ENCODE measurements at regions not wholly inside any gene's neighbourhood (a gene's known extent, or its start where the extent isn't known, plus 50 kb on each side); places are given as distances from the start of the nearest gene placed in this dataset.
A peak's percentile ranks its signal among the peaks of the same experiment; 100 is the strongest.
"Not testable (repeated sequence)": the region's sequence is repeated elsewhere in the genome, so short reads cannot be mapped to it uniquely, and the experiment has no call there.

- DNase-seq (ENCODE audit: low read depth in 3 of 3), result not testable (repeated sequence)
These were observed 666.3 kb downstream of the TMEM121 start for GRCh38 chr14:106192701-106193100.

DNA sequence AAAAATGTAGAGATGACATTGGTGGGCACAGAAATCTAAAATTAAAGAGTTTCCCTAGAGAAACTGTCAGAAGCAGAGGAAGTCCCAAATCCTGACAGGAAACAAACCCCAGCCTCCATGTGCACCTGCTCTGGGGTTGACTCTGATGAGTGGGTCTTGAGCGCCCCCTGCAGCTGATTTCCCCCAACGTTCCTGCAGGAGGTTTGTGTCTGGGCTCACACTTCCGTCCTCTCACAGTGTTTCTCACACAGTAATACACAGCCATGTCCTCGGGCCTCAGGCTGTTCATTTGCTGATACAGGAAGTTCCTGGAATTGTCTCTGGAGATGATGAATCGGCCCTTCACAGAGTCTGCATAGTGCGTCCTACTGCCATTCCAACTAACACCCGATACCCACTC, 670.1 kb downstream of the TMEM121 start:
- peak in 2 of 3 experiments; percentile 34 to 74 for DNase-seq (ENCODE audit: low read depth in 3 of 3)

DNA sequence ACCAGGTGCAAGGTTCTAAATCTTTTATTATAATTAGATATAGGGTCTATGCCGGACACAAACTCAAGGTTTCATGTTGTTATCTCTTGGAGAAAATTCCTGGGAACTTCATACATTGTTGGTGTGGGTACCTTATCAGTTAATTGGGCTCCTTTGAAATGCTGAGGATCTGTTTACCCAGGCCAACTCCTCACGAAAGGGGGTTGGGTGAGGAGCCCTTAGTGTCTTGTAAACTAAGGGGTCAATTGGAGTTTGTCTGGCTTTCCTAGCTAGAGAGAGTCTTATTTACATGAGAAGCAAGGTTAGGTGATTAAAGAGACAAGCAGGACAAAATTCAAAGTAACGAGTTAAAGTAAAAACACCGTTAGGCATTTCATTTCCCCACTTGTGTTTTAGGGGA, 670.9 kb downstream of the TMEM121 start:
- not testable (repeated sequence) for DNase-seq (ENCODE audit: low read depth in 3 of 3)

- DNase-seq (ENCODE audit: low read depth in 3 of 3), result no peak
These were observed 672.7 kb downstream of the TMEM121 start for GRCh38 chr14:106199097-106199496.

DNA sequence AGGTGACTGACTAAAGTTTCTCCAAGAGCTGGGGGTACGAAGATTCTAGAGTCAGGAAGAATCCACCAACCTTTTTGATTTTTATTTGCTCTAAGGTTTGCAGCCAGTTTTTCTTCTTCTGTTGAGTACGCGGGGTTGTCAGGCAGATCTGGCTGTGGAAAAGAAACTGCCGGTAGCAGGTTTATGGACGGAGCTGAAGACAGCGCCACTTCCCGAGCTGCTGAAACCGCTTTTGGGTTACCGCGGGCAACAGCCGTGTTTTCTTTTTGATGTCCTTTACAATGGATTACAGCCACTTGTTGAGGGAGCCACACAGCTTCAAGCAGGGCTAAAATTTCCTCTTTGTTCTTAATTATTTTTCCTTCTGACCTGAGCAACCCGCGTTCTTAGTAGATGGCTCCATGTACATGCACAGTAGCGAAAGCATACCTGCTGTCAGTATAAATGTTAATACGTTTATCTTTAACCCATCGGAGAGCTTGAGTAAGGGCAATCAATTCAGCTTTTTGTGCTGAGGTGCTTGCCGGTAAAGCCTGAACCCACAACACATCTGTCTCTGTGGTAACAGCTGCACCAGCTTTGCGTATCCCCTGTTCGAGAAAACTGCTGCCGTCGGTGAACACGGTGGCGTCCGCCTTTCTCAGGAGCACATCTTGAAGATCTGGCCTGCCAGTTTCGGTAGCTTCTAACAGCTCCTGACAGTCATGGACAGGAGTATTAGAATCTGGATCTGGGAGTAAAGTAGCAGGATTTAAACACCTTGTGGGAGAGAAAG, 674.3 kb downstream of the TMEM121 start:
- DNase-seq (ENCODE audit: low read depth in 3 of 3), result no peak

DNA sequence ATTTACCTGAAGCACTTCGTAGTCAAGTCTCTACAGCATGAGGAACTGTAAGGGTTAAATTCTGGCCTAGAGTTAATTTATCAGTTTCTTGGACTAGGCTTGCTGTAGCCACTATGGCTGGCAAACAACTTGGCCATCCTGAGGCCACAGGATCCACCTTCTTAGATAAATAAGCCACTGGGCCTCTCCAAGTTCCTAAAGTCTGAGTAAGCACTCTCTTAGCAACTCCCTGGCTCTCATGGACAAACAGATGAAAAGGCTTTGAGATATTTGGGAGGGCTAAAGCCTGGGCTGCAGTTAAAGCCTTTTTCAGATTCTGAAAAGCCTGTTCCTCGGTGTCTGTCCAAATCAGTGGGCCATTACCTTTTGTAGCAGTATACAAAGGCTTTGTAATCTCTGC, 675.0 kb downstream of the TMEM121 start:
- DNase-seq (ENCODE audit: low read depth in 3 of 3), result no peak

DNA sequence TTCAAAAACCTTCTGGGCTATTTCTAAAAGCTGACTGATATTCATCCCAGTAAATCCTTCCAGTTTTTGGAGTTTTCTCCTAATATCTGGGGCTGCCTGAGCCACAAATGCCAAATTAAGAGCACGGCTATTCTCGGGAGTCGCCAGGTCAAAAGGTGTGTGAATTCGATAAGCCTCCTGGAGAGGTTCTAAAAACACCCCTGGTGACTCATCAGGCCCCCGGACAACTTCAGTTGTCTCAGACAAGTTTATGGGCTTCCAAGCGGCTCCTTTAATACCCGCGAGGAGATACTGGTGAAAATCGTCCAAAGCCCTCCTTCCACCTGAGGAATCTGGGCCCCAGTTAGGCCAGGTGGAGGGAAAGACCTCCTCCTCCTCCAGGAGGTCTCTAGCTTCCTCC, 677.1 kb downstream of the TMEM121 start:
- no peak for DNase-seq (ENCODE audit: low read depth in 3 of 3)

DNA sequence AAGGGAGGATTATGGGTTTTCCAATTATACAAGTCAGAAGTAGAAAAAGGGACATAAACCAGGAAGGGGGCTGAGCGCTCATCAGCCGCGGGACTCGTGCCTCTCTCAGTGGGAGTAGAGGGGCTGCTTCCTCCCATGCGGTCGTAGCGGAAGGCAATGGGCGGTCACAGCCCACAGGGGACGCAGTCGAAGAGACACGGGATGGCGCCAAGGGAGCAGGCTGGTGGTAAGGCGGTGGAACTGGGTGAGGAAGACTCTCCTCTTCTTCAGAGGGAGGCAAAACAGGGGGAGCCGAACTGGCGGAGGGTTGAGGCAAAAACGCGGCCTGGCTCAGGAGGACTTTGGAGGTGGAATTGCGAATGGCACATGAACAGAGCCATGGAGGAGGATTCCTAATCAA, 677.7 kb downstream of the TMEM121 start:
- no peak for DNase-seq (ENCODE audit: low read depth in 3 of 3)

DNA sequence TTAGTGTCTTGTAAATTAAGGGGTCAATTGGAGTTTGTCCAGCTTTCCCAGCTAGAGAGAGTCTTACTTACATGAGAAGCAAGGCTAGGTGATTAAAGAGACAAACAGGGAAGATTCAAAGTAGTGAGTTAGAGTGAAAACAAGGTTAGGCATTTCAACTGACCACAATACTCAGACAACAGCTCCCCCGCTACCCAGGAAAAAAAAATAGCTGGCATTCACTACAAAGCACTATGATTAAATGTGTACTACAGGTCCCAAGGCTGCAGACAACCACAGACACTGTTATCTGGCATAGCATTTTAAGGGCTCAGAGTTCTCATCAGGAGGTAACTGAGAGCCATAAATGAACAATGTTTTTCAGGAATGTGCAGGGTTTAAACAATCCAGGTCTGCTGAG, 680.9 kb downstream of the TMEM121 start:
- DNase-seq (ENCODE audit: low read depth in 3 of 3), result no peak

DNA sequence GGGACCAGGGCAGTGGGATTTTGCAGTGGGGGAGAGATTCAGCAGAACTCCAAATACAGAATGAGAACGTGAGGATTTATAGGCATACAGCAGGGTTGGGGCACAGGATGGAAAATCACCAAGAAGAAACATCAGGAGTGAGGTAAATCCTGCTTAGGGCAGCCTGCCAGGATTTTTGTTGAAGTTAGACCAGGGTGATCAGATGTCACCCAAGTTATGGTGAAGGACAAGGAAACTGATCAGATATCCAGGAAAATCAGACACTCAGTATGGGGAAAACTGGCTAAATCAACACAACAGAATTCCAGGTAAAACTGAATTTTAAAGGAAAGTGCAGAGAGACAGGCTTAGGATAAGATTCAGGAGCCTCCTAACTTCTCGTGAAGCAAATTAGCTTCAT, 682.4 kb downstream of the TMEM121 start:
- DNase-seq (ENCODE audit: low read depth in 3 of 3), result no peak

DNA sequence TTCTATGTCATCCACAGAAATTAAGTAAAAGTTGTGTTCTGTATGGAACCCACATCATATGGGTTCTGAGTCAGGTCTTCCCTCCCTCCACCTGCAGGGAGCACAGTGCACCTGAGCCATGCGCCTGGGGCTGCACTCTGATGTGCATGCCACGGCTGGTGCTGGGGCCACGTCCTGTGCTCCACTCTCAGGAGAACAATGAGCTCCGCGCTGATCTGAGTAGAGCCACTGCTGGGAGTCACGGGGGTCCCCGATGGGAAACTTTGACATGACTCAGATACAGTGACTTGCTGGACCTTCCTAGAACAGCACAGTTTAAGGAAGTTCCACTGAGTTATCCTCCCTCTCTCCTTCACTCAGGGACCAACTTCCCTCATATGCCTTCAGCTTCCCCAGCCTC, 683.4 kb downstream of the TMEM121 start:
- DNase-seq (ENCODE audit: low read depth in 3 of 3), result no peak

DNA sequence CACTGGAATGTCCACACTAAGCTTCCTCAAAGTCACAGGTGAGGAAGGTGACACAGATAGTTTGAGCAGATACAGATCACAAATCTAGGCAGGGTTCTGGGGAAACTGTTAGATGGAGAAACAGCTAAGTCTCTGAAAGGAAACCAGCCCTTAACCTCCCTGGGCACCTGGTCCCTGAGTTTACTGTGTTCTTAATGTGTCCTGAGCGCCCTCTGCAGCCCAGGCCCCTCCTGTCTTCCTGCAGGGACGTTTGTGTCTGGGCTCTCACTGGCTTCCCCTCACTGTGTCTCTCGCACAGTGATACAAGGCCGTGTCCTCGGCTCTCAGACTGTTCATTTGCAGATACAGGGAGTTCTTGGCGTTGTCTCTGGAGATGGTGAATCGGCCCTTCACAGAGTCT, 684.3 kb downstream of the TMEM121 start:
- DNase-seq (ENCODE audit: low read depth in 3 of 3), result no peak

GRCh38 chr14:106211334-106211900, 685.0 kb downstream of the TMEM121 start:
- no peak for DNase-seq (ENCODE audit: low read depth in 3 of 3)

GRCh38 chr14:106215229-106215628, 688.8 kb downstream of the TMEM121 start:
- DNase-seq (ENCODE audit: low read depth in 3 of 3), result no peak

DNA sequence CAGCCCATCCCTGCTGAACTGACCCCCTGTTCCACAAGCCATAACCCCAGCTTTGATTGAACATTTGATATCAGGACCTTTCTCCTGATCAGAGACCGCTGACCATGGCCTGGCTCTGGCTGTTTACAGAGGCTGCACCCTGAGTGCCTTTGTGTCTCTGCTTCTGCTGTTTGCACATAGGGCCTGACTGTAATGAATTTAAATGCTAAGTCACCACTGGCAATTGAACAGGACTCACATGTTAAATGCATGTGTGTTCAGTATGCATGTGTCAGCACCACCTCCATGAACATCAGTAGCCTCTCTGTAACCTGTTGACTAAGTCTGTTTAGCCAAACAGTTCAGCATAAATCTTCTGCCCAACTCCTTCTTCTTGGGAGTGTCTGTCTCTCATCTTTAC, 690.3 kb downstream of the TMEM121 start:
- no peak for DNase-seq (ENCODE audit: low read depth in 3 of 3)

DNA sequence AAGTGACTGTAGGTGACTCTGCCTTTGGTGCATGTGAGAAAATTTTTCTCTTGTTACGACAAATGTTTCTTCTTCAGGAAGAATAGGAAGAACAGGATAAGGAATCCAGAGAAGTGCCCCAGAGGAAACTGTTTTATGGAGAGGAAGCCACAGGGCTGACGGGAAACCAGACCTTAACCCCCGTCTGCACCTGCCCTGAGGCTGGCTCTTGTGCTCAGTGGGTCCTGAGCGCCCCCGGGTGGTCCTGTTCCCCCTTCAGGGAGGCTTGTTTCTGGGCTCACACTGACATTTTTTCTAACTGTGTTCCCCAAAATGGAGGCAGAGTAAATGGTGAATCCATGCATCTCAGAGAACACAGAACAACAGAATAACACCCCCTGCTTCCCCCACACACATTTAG, 691.8 kb downstream of the TMEM121 start:
- no peak for DNase-seq (ENCODE audit: low read depth in 3 of 3)

DNA sequence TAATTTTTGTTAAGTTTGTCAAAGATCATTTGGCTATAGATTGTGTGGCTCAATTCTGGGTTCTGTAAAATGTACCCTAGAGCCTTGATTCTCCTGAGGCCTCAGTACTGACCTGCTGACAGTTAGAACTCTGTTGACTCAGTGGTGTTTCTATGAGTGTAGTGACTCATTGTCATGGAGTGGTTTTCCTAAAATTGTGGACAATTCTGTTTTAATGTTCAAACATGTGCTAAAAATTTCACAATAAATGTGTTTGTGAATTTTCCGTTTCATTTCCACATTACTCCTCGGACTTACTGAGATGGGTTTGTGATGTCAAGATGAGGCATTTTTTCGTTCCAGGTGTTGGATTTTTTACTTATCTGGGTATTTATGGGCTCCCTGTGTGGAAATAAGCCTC, 695.9 kb downstream of the TMEM121 start:
- no peak for DNase-seq (ENCODE audit: low read depth in 3 of 3)

DNA sequence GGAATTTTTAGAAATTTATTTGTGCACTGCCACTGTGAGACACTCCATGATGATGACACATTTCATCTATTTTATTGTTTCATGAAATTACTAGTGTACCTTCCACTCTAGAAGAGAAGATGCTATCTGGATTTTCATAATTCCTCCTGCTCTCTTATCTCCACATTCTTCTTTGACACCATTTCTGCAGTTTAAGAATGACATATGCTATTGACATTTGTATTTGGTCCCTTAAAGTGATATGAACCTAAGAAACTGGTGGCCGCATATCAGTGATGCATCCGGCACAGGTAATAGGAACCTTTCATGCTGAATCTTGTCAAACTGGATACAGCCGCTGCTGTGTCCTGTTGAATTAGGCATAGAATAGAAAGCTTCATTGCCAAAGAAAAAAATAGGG, 696.3 kb downstream of the TMEM121 start:
- DNase-seq (ENCODE audit: low read depth in 3 of 3), result no peak

DNA sequence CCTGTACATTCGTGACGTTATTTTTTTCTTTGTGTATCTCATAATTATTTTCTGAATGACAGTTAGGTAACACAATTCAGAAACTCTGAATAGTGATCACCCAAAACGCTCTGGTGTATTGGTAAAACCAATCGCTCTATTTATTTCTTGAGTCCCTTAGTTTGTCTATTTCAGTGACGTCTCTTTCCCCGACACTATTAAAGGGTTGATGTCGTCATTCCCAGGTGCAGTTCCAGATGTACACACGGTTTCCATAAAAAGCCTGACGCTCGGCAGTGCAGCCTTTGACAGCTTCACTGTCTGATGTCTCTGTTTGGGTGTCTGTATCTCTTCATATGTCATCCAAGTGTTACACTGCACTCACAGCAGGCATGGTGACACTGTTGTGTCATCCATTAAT, 701.4 kb downstream of the TMEM121 start:
- DNase-seq (ENCODE audit: low read depth in 3 of 3), result no peak

GRCh38 chr14:106228541-106229158, 702.3 kb downstream of the TMEM121 start:
- DNase-seq (ENCODE audit: low read depth in 3 of 3), result no peak

DNA sequence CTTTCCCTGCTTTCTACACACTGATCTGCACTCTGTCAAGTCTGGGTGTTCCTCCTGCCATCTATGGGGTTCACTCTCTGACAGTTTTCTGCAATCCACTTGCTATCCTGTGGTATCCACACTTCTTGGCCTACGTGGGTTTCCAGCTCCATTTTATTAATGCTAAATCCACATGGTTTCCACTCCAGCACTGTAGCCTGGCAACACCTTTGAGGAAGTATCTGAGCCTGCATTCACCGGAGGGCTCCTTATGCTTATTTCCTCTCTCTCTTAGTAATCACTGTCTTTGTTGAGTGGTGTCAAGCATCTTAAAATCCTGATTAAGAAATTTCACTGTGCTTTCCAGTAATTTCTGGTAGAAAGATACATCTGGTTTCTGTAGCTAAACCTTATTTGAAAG, 703.7 kb downstream of the TMEM121 start:
- no peak for DNase-seq (ENCODE audit: low read depth in 3 of 3)

- not testable (repeated sequence) for DNase-seq (ENCODE audit: low read depth in 3 of 3)
These were observed 706.8 kb downstream of the TMEM121 start for GRCh38 chr14:106233191-106233590.

- not testable (repeated sequence) for DNase-seq (ENCODE audit: low read depth in 3 of 3)
These were observed 708.3 kb downstream of the TMEM121 start for GRCh38 chr14:106234525-106235254.
